ENCODE measurements at regions not wholly inside any gene's neighbourhood (a gene's known extent, or its start where the extent isn't known, plus 50 kb on each side); places are given as distances from the start of the nearest gene placed in this dataset.
"Not testable (repeated sequence)": the region's sequence is repeated elsewhere in the genome, so short reads cannot be mapped to it uniquely, and the experiment has no call there.

DNA sequence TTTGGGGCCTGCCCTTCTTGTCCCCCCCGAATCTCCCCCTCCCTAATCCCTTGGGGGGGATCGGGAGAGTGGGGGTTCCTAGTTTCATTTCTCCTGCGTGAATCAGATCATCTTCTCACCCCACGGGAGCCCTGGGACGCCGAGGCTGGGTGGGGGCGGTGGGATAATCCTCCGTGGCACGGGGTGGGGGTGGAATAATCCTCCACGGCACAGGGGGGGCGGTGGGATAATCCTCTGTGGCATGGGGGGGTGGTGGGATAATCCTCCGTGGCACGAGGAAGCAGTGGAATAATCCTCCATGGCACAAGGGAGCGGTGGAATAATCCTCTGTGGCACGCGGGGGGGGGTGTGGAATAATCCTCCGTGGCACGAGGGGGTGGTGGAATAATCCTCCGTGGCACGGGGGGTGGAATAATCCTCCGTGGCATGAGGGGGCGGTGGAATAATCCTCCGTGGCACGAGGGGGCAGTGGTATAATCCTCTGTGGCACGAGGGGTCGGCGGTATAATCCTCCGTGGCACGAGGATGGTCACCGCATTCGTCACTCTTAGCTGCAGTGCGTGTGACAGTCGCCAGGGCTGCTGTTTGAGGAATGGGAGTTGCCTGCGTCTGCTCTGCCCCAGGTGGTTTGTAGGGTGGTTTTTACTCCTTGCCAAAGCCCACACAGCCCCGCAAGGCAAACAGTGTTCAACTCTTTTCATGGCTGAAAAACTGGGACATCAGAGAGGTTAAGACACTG is 156.9 kb downstream of the LAT start:
- no peak for DNase-seq

GRCh38 chr16:29141121-29141520 is 156.3 kb downstream of the LAT start:
- DNase-seq: not testable (repeated sequence)

DNA sequence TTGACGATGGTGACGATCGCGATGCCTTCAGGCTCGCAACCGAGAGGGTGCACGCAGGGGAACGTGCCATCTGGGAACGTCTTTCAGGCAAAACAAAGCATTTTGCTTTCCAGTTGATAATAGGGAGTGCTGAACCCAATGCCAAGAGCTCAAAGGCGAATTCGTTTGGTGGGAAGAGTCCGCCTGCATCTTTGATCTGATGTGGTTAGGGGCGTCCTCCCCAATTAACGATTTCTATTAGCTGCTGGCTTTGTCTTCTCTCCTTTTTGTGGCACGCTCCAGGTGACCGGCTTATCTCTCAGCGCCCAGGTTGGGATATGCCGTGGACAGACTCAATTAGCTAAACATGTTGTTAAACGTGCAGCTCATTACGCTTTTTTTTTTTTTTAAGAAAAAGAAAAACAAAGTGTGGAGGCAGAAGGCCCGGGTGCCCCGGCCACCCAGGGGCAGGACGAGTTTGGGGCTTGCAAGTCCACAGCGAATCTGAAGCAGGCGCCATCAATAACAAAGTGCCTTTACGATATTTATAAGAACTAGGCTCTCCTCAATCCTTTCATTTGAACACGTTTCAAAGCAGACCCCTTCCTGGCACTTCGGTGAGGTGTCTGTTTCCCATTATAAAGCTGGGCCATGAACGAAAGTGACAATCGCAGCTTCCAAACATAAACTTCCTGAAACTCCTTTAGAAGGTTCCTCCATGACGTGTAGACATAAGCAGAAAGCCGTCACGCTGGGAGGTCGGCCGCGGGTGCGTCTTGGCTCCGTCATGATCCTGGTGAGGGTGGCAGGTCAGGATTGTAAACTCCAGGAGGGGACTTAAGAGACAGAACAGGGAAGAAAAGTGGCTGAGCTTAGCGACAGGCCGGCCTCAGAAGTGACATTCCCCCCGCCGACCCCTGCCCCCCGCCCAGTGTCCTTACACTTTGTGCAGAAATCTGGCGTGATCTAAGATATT is 155.3 kb downstream of the LAT start:
- not testable (repeated sequence) for DNase-seq

DNA sequence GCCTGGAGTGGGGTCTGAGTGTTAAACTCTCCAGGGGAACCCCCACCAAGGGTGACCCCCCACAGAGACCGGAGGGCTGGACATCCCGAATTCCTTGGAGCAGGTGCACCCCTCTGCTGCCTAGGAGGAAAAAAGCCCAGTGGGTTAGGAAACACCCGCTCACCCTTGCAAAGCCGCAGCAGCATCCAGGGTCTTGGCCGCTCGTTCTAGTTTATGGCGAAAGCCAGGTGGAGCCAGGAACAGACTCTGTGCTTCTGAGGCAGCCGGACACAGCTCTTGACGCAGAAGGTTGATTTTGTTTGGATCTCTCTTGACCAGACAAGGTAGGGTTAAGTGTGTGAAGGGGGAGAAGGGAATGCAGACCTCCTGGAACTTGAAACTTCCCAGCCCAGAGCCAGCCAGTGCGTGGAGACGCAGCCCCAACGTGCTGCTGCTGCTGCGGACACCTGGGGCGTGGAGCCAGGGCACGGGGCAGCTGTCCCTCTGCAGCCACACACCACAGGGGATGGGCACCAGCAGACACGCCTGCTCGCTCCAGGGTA is 154.5 kb downstream of the LAT start:
- DNase-seq: no peak

GRCh38 chr16:29138698-29139097 is 153.8 kb downstream of the LAT start:
- DNase-seq: not testable (repeated sequence)

DNA sequence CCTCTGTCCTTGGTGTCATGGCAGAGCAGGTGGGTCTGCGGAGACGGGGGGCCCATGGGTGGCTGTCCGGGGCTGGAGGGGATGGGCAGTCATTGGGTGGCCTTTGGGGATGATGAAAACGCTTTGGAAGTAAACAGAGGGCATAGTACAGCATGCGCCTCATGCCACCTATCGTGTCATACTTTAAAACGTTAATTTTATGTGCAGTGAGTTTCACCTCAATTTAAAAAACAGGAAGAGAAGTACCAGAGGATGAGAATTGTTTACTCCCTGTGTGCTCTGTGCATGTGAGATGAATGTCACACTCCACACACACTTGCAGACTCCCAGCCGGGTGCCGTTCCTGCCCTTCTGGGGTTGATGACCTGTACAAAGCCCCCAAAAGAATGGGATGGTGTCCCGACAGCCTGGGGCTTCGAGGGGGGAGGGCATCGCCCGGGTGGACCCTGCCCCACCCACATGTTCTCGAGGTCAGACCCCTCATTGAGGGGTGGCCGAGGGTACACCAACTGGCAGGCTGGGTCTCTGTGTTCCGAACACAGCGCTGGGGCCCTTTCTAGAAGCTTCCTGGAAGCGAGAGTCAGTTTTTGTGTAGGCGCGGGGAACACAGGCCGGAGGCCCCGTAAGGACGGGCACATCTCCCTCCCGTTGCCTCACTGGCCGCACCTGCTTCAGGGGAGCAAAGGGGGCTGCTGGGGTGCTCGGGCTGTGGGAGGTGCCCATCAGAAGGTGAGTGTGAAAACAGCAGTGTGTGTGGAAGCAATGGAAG is 153.2 kb downstream of the LAT start:
- DNase-seq: not testable (repeated sequence)

GRCh38 chr16:29137461-29137860 is 152.6 kb downstream of the LAT start:
- not testable (repeated sequence) for DNase-seq

GRCh38 chr16:29136916-29137315 is 152.1 kb downstream of the LAT start:
- not testable (repeated sequence) for DNase-seq

GRCh38 chr16:29136046-29136696 is 151.3 kb downstream of the LAT start:
- not testable (repeated sequence) for DNase-seq

GRCh38 chr16:29135098-29135497 is 150.2 kb downstream of the LAT start:
- not testable (repeated sequence) for DNase-seq

DNA sequence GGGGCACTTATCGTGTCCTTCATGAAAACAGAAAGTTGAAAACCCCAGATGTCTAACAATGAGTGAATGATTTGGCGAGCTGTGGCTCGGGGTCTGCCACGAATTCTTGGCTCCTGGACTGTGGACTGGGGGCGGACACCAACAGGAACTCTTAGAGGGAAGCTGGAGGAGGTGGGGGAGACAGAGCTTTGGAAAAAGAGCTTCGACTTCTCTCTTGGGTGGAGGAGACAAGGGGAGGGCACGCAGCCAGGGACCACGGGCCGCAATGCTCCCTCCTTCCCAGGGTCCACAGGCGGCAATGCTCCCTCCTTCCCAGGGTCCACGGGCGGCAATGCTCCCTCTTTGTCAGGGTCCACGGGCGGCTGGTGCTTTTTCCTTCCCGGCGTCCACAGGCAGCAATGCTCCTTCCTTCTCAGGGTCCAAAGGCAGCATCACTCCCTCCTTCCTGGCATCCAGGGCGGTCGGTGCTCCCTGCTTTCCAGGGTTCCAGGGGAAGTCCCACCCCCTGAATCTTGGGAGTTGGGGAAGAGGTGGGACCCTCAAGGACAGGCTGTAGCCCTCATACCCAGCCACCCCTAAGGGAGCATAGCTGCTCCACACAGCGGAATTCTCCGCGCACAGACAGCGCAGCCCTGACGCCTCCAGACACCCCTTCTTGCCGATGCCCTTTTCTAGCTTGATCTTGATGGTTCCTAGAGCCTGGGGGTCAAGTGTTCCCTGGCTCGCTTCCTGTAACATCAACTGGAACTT is 149.0 kb downstream of the LAT start:
- DNase-seq: not testable (repeated sequence)

DNA sequence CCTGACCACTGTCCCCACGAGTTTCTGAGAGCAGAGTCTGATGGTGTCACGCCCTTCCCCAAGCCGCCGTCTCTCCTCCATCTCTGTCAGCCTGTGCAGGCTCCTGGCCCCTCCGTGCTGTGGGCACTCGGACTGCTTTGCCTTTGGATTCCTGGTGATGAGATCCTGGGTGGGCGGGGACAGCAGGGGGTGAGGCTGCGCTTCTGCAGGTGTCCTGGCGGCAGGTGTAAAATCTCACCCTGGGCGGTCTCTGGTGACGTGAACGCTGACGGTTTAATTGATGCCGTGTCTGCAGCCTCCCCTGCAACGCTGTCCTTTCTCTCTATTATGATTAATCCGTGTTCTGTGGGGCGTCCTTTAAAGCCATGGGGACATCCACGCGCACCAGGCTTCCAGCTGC is 148.0 kb downstream of the LAT start:
- DNase-seq: not testable (repeated sequence)

GRCh38 chr16:29132444-29132843 is 147.6 kb downstream of the LAT start:
- not testable (repeated sequence) for DNase-seq

- DNase-seq: not testable (repeated sequence)
These were observed 146.3 kb downstream of the LAT start for GRCh38 chr16:29130901-29131851.

GRCh38 chr16:29130131-29130711 is 145.4 kb downstream of the LAT start:
- DNase-seq: not testable (repeated sequence)

- DNase-seq: not testable (repeated sequence)
These were observed 144.7 kb downstream of the LAT start for GRCh38 chr16:29129458-29130038.

DNA sequence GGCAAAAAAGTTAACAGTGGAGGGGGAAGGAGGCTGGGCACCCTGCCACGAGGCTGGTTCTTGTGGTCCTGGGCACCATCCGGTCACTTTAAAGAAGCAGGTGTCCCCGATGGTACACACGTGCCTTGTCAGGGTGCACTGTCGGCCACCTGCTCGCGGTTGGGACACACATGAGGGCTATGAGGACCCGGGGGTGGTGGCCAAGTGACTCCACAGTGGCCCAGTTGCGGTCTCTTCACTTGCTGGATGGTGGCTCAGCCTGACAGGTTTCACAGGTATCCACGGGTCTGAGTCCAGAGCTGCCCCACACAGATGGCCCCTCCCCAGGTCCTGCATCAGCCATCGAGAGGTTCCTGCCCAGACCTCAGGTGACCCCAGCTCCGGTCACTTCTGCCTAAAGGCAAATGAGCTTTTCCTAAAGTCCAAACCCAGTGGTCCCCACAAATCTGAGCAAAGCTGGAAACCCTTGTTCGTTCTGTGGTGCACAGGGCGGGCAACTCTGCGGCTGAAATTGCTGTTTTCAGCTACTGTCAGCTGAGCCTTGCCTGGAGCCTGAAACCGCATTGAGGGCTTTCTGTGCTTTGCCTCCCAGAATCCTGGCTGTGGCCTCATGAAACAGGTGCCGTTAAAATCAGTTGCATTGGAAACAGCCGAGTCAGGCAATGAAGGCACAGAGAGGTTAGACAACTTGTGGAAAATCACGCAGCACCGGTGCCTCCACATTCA is 144.0 kb downstream of the LAT start:
- DNase-seq: not testable (repeated sequence)

DNA sequence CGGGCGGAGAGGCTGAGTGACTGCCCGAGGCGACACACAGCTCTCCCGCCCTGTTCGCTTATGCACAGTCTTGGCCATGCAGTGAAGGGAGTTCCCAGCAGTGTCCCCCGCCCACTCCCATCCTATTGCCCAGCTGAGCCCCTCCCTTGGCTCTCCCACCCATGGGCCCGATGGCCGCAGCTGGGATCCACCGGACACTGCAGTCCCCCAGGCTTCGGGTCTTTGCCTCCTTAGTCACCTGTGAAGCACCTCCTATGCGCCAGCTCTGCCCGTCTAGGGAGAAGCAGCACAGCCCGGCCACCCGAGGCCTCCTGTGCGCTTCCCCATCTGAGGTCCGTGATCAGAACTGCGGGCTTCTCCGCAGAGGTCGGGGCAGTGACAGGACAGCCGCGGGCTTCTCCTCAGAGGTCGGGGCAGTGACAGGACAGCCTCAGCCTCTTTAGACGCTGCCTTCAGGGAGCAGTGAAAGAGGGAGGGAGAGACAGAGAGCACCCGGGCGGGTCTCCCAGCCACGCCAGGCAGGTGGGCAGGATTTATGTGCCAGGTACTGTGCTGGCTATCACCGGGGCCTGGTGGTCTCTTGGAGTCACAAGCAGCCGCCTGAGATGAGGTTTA is 143.1 kb downstream of the LAT start:
- DNase-seq: not testable (repeated sequence)
